Choroid plexus epithelial cell (primary cell): ENCODE measurements at regions not wholly inside any gene's neighbourhood (a gene's known extent, or its start where the extent isn't known, plus 50 kb on each side); places are given as distances from the start of the nearest gene placed in this dataset.

Experiments used
- DNase-seq: peaks from one replicate; pipeline ENCODE4 v3.0.0-alpha.2; 2010; ENCODE audit warnings: low read depth
- H3K4me3 ChIP-seq: 2 replicates; pipeline ENCODE4 v1.5.1; 2011; ENCODE audit warnings: low read depth, mild to moderate bottlenecking, control low read depth, low read length, moderate library complexity
- CTCF ChIP-seq: conservative IDR thresholded peaks from 2 replicates; pipeline ENCODE4 v1.5.1; 2011; ENCODE audit warnings: low read depth, mild to moderate bottlenecking, control low read depth, inconsistent platforms, low read length, moderate library complexity

- no peak for TF ChIP-seq CTCF
- no peak for DNase-seq
- H3K4me3 ChIP-seq: no peak overlapping the region
Observed at GRCh38 chr10:81314471-81314870, 560.5 kb upstream of the NRG3 start.

- no peak for TF ChIP-seq CTCF
- no peak for DNase-seq
- H3K4me3 ChIP-seq: no peak overlapping the region
Observed at GRCh38 chr10:81315026-81315425, 560.0 kb upstream of the NRG3 start.

- TF ChIP-seq CTCF: no peak
- DNase-seq: no peak
- no peak overlapping the region for H3K4me3 ChIP-seq
Observed at GRCh38 chr10:81348003-81348402, 527.0 kb upstream of the NRG3 start.

- TF ChIP-seq CTCF: no peak
- no peak overlapping the region for H3K4me3 ChIP-seq
- DNase-seq: no peak
Observed at GRCh38 chr10:81367132-81367531, 507.9 kb upstream of the NRG3 start.

GRCh38 chr10:81386817-81387216, 488.2 kb upstream of the NRG3 start:
- no peak for TF ChIP-seq CTCF
- DNase-seq: no peak
- no peak overlapping the region for H3K4me3 ChIP-seq

- no peak for DNase-seq
- no peak for TF ChIP-seq CTCF
- H3K4me3 ChIP-seq: no peak overlapping the region
Observed at GRCh38 chr10:81403451-81403850, 471.5 kb upstream of the NRG3 start.

GRCh38 chr10:81405399-81405798, 469.6 kb upstream of the NRG3 start:
- DNase-seq: no peak
- no peak overlapping the region for H3K4me3 ChIP-seq
- TF ChIP-seq CTCF: no peak
